HuH-7.5 (cell line): ENCODE measurements at regions not wholly inside any gene's neighbourhood (a gene's known extent, or its start where the extent isn't known, plus 50 kb on each side); places are given as distances from the start of the nearest gene placed in this dataset.
"Not testable (repeated sequence)": the region's sequence is repeated elsewhere in the genome, so short reads cannot be mapped to it uniquely, and the experiment has no call there.

Experiments
- DNase-seq: peaks from one replicate; pipeline ENCODE4 v3.0.0; 2011; ENCODE audit warnings: low spot score

DNA sequence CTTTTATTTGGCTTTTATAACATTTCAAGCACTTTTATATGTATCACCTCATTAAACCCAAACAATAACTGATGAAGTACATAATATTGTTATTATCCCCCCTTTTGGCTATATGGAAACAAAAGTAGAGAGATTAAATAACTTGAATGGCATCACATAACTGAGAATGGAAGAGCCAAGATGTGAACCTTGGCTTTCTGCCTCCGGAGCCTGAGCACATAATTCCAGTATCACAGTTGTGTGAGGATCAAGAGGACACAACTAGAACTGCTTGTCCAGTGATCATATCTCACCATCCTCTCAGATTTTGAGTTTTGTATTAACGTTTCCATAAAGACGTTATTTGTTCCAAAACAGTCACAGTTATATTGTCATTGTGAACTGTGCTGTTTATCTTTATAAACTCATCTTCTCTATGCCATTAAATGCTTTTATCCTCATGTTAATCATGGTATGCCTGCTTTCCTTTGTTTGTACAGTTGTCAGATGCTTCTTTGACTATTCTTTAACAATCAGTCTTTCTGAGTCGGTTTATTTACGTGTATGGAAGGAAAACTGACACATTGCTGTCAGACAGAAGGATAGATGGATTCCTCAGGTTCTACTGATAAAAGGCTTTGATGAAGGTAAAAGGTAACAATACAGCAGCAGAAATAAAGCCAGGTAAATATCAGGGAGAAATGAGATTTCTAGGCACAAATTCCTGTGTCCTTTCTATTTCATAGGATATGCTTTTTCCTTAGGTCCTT lies 92.0 kb upstream of the FAM13C start:
- DNase-seq: no peak

DNA sequence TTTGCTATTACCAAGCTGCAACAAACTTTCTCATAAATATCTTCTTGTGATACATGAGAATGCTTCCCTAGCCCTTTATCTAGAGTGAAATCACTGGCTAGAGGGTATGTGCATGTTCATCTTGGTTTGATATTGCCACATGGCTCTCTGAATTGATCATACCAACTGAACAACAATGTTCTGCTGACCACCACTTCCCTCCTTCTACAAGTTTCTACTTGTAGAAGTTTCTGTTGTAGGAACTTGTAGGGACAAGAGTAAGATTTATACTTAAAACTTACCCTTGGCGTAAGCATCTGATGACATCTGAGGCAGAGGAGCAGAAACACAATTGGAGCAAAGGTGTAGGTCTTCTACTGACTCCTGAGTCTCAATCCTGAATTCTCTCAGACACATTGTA lies 86.3 kb upstream of the FAM13C start:
- no peak for DNase-seq

DNA sequence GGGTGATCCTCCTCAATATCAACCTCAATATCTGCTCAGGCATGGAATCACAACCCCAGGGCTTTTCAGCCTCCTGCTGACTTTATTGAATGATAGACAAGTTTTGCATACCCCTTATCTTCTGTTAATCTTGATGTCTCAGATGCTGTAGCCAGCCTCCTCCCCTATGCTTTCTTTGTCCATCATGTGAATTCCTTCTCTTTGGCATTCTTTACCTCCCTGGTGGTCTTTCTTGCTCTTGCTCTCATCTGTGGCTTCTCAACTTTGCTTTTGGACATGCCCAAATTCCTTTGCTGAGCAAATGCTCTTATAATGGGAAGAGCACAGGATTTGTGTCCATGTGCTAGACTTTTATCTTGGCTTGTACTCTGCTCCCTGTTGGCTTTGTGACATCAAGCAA lies 73.4 kb upstream of the FAM13C start:
- no peak for DNase-seq

DNA sequence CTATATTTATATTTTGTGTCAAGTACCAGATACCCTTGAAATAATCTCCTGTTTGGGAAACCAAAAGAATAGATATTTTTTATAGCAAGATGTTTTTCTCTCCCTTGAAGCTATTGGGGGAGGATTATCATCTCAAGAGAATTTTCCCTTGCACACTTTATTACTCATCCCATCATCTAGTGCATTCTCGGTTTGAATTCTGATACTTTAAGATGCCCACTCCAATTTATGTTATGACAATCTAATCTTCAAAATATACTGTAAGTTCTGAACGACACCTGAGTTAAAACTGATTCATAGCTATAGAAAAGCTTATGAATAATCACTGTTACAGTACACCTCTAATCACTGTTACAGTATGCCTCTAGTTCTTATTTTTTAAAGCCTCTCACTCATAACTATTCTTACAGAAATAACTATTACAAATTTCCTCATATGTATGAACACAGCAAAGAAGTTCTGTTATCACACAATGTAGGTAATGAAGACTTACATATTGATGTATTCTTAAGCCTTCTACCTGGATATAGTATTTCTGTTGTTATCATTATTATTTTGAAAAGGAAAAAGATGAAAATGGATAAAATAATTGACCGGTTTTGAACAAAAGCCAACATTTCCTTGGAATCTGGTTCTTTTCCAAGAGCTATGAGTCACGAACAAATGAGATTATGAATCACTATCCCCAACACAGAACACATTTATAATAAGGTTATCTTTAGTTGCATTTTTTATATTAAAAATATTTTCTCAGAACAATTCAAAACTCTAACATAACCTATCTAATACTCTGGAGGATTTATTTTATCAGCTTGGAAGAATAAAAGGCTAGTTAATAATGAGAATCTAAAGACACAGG lies 72.3 kb upstream of the FAM13C start:
- no peak for DNase-seq

DNA sequence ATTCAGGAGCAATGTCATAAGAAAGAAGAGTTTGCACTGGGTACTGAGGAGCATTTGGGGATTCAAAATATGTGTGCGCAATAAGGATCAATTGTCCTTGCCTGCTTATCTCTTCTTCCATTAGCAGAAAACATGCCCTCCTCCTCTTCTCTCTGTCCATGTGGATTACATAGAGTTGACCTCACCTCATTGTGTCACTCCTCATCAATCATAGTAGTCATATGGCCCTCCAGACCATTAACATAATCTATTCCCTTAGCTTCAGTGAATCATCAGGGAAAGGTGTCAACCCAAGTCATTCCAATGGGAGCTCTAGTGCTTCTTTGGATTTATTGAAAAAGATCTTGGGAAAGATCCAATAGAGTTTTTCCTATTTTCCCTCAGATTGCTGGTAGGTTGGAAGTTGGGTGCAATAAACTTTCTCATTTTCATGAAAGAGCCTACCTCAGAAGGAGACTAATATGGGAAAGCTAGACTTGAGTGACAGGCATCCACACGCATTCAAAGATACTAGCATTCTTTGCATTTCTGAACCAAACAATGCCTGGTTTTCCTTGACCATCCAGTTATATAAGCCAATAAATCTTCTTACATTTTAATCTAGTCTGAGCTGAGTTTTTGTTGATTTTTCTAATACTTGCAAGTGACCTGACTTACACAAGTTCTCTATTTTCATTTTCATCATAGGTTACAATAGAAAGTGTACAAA lies 71.5 kb upstream of the FAM13C start:
- DNase-seq: no peak

DNA sequence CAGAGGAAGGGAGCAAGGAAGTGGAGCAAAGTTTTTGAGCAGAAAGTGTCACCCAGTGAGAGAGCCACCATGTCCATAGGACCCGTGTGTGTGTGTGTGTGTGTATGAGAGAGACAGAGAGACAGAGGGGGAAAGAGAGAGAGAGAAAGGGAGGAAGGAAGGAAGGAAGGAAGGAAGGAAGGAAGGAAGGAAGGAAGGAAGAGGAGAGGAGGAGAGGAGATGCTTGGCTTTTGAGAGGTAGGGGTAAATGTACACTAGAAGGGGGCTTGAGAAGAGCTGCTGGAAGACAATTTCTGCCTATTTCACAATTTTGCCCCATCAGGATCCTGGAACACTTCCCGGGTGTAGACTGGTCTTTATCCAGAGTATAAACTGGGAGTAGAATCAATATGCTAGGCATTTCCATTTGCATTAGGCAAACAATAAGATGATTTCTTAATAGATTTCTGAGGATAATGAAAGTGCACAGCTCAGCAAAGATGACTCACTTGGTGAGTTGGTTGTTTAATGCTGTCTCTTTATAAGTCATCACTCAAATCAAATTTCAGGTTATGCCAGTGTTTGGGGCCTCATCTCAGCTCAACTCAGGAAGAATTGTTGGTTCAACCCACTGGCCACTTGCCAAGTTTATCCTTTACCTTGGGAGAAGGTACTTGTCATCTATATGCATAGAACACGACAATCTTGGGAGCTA lies 70.0 kb upstream of the FAM13C start:
- no peak for DNase-seq

DNA sequence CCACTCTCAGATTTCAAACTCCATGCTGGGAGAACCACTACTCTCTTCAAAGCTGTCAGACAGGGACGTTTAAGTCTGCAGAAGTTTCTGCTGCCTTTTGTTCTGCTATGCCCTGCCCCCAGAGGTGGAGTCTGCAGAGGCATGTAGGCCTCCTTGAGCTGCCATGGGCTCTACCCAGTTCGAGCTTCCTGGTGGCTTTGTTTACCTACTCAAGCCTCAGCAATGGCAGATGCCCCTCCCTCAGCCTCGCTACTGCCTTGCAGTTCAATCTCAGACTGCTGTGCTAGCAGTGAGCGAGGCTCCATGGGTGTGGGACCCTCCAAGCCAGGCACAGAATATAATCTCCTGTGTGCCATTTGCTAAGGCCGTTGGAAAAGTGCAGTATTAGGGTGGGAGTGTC lies 51.4 kb upstream of the FAM13C start:
- DNase-seq: not testable (repeated sequence)
